CD4-positive, alpha-beta T cell treated with Interleukin-17A for 4 hours (primary cell): ENCODE measurements at regions not wholly inside any gene's neighbourhood (a gene's known extent, or its start where the extent isn't known, plus 50 kb on each side); places are given as distances from the start of the nearest gene placed in this dataset.
"Not testable (repeated sequence)": the region's sequence is repeated elsewhere in the genome, so short reads cannot be mapped to it uniquely, and the experiment has no call there.

ENCODE experiments used
- DNase-seq: peaks from one replicate; pipeline ENCODE4 v3.0.0-alpha.2; 2020; ENCODE audit warnings: mixed read lengths

DNA sequence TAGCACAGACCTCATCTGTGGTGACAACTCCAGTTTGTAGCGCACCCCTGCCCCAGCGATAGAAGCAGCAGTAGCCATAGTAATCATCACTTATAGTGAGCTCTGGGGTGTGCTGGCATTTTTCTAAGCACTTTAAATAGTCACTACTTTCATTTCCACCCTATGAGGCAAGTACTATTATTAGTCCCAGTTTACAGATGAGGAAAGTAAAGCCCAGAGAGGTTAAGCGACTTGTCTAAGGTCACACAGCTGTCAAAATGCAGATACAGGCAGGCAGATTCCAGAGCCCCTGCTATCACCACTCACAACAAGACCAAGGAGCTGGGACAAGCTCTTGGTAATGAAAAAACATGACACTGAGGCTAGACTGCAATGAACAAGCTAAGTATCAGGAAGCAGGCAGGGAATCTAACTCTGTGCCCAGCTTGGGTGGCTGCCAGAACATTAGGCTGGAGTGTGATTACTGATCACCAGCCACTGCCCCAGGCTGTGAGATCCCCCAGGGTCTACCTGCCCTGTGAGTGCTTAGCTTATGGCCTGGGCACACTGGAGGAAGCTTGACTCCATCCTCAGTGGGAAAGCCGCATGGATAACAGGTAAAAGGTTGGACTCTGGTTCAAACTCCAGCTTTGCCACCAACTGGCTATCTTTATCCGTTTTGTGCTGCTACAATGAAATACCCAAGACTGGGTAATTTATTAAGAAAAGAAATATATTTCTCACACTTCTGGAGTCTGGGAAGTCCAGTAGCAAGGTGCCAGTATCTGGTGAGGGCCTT lies 561.1 kb downstream of the MN1 start:
- DNase-seq = no peak

DNA sequence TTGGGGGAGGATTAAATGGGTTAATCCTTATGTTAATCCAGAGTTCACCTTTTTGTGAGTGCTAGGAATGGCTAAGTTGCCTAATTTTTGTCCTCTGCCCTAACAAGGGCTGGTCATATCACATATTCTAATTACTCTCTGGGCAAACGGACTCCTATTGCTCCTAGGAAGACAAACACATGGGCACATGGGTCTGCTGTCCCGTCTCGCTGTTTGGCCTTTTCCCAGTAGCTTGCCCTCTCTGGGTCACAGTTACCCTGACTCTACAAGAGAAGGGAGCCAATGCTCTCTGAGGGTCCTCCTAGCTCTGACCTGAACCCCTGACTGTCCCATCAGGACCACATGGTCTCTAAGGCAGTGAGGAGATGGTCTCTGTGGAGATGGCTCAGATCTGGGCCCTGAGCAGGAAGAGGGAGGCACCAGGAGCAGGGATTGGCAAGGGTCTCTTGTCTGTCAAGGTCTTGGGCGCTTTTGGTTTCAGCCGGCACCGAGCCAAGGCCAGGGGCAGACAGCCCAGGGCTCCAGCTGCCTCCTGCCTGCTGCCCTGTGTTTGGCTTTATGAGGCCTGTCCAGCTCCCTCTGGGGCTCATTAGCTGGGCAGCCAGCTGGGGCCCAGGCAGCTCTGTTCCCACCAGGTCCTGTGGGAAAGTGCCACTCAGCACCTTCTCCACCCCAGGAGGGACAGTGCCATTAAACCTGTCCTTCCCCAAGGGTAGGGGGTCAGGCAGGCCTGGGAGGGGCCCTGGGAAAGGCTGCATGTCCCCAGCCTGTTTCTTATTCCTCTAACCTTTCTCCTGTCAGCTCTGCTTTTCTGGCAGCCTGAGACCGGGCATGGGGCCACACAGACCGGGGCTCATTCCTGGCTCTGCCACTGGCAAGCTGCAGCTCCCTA lies 559.9 kb downstream of the MN1 start:
- DNase-seq = no peak

DNA sequence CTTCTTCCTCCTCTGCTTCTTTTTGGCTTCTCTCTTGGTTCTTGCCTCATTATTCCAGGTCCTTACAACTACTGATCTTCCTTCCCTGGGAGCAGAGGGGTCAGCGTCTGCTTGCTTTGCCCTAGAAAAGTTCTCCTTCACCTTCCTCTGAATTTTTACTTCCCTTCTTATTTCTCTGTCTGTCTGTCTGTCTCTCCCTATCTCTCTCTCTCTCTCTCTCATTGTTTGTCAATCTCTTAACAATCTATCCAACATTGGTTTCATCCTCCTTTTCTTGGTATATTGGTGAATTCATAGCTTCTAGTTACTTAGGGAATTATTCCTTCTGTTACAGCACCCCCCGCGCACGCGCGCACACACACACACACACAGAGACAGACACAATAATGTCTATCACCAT lies 559.1 kb downstream of the MN1 start:
- no peak for DNase-seq

DNA sequence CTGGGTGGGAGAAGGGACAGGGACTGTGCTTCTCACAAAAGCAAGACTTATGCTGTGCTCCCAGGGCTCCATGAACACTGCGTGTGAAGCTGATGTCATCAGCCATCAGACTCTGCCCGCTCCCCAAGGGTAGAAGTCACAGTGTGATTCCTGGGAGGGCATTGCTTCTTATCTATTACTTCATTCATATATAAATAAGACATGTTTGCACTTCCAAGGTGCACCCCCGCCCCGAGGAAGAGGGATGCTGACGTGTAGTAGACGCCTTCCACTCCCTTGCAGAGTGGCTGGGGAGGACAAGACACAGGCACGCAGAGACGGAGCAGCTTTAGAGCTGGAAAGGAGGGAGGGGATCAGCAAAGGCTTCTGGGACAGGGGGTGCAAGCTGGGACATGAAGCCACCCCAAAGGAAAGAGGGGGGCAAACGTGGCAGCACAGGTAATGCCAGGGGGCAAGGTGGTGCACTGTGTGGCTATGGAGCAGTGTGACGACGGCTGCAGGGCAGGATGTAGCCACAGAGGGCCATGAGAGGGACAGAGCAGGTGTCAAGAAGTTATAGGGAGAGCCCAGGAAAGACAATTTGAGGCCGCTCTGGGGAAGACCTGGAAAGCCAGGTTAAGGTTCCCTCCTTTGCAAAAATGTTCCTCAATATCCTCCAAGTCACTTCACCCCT lies 558.5 kb downstream of the MN1 start:
- no peak for DNase-seq

DNA sequence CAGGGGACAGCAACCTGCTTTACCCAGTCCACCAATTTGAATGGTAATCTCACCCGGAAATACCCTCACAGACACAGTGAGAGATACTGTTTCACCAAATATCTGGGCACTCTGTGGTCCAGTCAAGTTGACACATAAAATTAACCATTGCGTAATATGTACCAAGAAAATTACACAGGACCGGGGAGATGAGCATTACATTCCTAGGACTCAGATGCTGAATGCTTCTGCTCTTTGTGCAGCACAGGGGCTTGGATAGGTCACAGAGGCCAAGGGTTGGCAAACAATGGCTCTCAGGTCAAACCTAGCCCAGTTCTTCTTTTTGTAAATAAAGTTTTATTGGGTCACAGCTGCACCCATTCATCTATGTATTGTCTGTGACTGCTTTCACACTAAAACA lies 557.2 kb downstream of the MN1 start:
- DNase-seq = no peak

DNA sequence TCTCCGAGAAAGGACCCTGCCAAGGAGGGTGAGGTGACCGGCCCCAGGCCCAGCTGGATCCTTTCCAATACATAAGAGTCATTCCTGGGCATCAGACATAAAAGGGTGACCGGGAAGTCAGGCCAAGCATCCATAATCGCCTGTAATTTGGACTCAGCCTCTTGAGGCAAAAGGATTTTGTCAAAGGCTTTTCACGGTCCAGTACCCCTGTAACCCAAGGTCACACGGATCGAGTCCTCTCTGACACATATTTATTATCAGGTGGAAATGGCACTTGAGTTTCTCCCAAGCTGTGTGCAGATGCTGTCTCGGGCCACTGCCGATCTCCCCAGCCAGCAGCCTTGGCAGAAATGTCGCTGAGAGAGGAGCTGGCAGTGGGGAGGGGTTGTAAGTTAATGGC lies 556.5 kb downstream of the MN1 start:
- DNase-seq = no peak

DNA sequence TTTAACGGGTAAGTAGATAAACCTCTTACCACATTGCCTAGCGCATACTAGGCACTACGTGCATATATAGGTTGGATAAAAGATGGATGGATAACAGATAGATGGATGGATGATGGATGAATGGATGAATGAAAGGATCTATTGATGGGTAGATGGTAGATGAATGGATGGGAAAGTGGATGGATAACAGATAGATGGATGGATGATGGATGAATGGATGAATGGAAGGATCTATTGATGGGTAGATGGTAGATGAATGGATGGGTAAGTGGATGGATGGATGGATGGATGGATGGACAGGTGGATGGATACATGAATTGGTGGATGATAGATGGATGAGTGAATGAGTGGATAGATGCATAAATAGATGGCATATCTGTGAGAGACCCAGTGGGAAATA lies 555.0 kb downstream of the MN1 start:
- no peak for DNase-seq

DNA sequence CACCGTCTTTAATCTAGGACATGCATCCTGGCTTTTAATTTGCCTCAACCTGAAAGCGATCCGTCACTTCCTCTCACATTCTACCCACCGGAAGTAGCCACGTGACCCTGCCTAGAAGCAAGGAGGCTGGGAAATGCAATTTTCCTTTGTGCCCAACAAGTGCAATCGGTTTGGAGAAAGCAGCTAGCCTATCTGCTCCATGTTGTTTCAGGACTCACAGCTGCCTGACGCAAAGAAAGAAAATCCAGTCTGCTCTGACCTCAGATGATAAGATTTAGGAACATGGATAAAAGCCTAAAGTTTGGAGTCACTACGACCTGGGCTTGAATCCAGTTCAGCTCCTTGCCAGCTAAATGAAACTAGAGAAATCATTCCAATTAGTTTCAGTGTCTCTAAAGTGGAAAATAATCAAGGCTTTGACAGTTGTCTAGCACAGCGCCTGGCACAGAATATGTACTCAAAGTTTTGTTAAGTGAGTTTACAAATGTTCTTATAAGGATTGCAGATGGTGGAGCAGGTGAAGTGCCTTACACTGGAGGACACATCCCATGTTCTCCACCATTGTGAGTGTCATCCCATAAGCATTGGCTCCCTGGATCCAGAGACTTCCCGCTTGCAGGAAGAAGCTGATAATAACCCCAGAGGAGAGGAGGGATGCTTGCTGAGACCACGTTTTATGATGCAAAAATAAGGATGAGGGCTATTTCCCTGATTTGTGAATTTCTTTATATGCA lies 553.7 kb downstream of the MN1 start:
- no peak for DNase-seq

DNA sequence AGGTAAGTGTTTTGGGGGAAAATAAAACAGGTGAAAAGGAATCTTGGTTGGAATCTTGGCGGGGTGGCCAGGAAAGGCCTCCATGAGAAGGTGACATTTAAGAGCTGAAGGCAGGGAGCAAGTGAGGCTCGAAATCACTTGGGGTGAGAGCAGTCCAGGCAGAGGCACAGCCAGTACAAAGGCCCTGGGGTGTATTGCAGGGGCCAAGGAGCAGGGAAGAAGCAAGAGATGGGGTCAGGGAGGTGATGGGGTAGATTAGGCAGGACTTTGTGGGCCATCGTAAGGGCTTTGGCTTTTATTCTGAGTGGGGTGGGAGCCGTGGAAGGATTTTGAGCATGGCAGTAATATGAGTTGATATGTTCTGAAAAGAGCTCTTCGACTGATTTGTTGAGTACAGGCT lies 551.1 kb downstream of the MN1 start:
- DNase-seq = no peak

DNA sequence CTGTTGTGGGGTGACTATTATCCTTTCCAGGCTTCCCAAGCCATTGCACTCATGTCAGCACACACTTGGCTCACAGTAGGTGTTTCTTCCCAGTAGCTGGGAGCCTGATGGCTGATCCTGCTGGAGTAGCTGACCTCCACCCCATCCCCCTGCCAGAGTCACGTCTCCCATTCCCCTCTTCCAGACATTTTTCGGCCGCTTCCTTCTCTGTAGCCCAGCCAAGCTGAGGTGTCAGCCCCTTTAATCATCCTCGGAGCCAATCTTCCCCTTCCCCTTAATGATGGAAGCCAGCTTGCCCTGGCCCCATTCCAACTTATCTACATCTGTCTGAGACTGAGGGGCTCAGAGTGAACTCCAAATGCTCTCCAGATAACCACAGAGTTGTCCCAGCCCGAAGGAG lies 550.7 kb downstream of the MN1 start:
- DNase-seq = no peak

DNA sequence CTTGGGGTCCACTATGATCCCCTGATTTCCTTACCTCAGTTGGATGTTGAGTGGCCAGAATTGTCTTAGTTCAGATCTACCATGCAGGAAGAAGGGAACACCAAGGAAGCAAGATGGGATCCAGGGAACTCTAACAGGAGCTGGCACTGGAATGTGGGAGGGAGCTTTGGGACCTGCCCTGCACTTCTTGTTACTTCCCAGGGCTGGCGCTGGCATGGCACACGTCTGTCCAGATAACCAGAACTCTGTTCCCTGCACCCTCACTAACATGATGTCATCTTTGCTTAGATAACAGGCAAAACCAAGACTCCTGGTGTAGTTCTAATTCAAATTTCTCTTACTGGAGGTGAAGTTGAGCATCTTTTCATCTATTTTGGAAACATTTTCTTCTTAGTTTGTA lies 550.0 kb downstream of the MN1 start:
- DNase-seq = no peak

DNA sequence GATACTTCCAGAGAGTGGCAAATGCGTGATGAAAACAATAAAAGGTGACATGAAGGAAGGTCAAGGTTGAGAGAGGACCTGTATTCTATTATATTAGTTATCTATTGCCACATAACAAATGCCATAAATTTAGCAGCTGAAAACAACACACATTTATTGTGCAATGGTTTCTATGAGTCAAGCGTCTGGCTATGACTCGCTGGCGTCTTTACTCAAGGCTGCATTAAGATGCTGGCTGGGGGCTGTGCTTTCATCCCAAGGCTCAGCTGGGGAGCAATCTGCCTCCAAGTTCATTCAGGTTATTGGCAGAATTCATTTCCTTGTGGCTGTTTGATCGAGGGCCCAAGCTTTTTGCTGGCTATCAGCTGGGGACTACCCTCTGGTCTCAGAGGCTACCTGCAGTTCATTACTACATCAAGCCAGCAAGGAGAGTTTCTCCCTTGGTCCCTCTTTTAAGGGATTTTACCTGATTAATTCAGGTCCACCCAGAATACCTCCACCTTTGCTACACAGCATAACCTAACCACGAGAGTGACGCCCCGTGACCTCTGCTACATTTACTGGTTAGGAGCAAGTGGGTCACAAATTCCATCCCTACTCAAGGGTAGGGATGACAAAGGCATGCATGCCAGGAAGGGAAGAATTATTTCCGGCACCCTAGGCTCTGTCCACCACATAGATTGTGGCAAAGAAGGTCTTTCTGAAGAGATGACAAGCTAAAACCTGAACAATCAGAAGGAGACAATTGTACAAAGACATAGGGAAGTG lies 549.1 kb downstream of the MN1 start:
- no peak for DNase-seq

DNA sequence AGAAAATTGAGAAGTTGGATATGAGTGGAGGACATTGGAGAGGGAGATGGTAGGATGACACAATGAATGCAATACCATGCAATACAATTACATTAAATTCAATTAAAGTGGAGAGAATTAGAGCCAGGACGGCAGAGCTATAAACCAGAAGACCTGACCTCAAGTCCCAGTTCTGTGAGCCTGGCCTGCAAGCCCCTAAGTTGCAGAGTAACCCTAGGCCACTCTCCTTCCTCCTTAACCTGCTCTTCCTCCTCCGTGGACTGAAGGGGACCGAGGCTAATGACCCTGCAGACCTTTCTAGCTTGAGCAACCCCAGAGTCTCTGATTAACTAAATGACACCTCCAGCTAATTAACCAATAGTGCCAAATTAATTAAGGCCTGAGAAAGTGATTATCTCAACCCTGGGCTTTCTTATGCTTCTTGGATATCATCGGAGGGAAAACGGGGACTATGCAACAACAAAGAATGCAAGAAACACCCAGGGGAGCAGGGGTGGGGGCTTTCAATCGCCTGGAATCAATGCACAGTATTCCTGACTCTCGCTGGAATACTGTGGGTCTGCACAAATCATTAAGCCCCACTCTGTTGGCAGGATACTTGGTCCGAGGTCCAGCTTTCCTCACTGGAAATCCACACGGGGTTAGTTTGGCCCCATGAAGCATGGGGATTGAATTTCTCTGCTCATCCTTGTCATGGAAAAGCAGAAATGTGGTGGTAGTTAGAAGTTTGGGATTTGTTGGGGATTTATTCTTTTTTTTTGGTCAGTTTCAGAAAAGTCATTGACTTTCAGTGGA lies 548.3 kb downstream of the MN1 start:
- no peak for DNase-seq

DNA sequence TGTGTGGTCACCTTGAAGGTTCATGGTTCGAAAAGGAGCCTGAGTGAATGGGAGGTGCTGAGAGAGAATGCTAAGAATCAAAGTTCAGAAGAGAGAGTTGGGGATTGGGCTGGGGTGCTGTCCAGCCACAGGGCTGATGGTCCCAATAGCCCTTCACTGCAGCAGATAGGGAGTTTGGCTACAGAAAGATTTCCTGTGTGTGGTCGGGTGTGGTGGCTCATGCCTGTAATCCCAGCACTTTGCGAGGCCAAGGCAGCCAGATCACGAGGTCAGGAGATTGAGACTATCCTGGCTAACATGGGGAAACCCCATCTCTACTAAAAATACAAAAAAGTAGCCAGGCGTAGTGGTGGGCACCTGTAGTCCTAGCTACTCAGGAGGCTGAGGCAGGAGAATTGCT lies 547.5 kb downstream of the MN1 start:
- not testable (repeated sequence) for DNase-seq

DNA sequence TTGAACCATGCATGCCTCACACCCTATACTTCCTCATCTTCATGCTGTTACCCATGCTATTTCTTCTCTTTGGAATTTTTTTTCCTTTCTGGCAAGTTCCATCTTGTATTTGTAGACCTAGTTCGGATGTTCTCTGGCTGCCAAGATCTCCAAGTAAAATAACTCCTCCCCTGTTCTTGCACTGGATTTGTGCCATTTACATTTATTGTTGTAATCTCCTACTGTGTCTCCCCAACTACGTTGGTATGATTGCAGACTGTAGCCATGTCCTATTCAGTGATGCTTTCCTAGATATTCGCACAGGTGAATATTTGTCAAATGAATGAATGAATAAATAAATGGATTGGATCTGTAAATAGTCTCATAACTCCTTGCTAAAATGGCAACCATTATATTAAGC lies 546.0 kb downstream of the MN1 start:
- DNase-seq = no peak

DNA sequence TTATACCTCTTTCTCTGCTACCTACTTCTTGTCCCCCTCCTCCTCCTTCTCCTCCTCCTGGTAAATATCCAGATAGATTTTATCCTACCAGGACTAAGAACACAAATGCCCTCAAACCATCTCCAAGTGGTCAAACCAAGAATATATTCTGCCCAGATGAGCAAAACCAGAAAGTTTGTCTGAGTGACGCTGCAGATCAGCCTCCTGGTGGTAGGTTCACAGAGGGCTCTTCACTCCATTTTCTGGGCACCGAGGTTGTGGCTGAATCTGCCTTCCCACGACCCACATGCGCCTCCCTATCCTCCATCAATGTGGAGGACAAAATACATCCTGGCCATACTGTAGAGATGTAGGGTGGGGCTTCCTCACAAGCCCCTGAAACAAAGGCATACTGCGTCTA lies 543.6 kb downstream of the MN1 start:
- no peak for DNase-seq

DNA sequence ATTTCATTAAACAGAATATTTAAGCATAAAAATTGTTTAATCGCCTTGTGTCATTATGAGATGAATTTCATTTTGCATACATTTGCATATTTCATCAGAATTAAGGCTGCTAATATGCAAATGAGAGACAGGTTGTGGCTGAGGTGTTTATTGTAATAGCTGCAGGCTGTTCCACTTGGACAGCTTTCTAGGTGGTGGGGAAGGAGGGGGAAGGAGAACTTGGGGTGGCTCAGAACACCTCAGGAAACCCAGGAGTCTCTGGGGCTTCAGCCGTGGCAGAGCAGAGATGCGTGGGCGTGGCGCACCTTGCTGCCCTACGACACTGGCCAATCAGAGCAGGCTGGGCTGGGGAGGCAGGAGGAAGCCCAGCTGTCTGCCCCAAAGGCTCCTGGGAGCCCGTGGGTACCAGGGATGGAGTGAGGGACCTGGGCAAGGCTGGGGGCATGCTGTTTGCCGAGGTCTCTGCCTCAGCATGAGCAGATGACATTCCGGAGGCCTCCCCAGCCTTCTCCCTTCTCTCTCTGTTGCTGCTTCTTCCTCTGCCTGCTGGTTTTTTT lies 542.9 kb downstream of the MN1 start:
- DNase-seq = no peak

DNA sequence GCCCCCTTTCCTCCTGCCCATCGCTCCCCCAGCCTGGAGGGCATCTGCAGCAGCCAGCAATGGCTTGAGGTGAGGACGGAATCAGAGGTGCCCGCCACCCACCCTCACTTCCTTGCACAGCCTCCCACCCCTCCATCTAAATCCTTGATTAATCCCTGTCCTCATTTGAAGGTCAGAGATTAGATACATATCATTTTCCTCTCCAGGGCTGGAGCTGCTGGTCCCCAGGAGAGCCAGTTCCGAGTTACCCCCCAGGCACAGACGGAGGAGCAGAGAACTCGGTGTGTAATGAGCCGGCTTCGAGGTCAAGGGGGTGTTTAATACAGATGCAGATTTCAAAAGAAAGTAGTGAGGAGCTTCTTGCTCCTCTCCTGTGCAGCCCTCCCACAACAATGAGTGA lies 542.1 kb downstream of the MN1 start:
- no peak for DNase-seq

DNA sequence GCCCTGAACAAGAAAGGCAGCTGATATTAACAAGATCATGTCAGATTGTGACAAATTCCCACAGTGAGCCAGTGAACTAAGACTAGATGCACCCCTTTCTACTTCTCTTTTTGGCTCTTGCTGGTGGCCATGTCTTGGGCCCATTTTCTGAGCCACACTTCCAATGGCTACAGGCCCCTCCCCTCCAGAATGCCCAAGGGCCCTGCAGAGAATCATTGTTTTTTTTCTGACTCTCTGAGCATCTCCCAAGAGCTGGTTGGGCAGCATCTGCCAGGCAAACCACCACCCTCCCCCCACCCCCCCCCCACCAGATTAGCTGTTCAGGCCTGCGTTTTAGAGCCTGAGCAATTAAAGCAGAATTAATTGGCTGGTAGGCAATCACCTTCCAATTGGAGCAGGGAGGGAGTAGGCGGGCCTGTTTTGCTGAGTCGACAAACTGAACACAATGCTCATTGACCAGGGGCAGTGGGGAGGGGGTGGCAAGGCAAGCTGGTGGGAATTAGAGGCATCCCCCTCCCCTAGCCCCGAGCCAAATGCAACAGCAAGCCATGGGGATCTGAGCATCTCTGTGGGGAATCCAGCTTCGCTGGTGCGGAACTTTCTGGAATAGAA lies 541.4 kb downstream of the MN1 start:
- no peak for DNase-seq

DNA sequence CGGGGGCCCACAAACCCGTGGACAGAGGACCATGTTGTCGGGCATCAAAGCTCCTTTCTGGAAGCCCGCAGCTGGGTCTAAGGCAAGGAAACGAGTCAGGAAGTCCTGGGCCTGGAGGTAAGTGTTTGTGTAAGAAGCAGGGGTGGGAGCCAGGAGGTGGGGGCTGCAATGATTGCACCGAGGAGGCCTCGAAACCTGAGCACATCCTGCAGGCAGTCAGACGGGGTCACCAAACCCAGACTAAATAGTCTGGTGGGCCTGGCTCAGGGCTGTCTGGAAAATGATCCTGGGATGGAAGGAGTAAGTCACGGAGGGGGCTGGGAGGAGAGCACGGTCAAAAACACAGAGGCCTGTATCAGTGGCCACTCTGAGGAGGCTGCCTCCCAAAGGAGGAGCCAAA lies 539.2 kb downstream of the MN1 start:
- no peak for DNase-seq

DNA sequence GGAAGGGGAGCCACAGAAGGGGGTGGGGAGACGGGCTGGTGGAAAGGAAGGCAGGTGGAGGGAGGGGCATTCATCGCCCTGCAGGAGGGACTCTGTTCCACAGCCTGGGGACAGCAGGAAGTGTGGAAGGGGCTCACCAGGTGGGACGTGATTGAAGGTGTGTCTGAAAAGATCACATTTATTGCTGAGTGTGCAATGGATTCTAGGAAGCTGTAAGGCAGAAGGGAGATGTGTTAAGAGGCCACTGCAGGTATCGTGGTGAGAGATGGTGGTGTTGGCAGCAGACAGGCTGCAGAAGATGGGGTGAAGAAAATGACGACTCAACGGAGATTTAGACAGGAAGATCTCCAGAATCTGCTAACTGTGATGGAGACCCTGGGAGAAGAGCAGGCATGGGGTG lies 537.4 kb downstream of the MN1 start:
- no peak for DNase-seq
